Left hindlimb (tissue), 1 donor: ENCODE measurements at regions not wholly inside any gene's neighbourhood (a gene's known extent, or its start where the extent isn't known, plus 50 kb on each side); places are given as distances from the start of the nearest gene placed in this dataset.

Source experiments
- DNase-seq: peaks from one replicate; pipeline ENCODE4 v3.0.0-alpha.2; 2018

DNA sequence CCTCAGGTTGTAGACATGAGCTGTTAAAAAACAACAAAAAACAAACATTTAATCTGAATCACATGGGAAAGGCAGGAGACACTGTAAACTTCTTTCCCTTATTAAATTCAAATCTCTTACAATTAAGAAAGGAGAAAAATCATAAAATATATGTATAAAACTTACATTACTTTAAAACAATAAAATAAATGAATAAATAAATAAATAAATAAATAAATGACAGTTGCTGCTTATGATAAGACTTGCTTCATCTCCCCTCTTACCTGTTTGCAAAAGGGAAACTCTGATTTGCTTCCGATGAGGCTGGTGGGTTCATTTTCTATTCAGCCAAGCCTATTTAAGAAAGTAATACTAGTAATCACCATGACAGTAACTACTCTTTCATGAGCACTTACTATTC is 353.4 kb upstream of the TBL1XR1 start:
- no peak for DNase-seq

- no peak for DNase-seq
Observed at GRCh38 chr3:177551431-177551836, 354.2 kb upstream of the TBL1XR1 start.

DNA sequence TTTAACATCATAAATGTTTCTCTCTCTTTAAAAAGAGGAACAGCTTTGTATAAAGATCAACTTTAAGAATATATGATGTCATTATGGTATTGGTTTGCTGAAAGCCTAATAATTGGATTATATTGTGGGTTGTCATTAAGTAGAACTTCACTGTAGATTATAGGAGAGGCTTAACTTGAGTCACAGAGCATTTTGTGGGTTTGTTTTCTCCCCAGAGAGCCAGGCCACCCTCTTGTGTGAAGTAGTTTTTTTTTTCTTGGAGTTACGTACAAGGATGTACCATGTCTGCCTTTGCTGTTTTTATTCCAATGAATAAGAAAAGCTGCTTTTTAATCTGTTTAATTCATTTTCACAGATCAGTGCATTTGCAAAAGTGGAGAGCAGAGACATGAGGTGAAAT is 354.8 kb upstream of the TBL1XR1 start:
- no peak for DNase-seq

- DNase-seq = no peak
Observed at GRCh38 chr3:177553012-177553411, 355.7 kb upstream of the TBL1XR1 start.

DNA sequence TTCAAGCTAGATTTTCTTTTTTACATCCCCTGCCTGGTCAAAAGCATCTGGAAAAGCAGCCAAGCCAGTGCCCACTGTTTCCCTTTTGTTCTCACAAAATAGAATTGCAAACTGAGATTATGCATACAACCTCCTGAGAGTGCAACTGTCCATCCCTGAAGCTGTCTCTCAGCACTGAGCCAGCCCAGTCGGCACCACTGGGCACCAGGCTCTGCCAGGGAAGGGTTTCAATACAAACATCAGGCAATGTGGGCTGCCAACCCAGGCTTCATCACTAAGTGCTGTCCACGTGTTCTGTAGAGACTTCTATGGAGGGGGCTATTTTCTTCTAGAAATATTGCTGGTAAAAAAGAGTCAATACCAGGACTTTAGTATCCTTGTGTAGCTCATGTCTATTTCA is 356.3 kb upstream of the TBL1XR1 start:
- no peak for DNase-seq

DNA sequence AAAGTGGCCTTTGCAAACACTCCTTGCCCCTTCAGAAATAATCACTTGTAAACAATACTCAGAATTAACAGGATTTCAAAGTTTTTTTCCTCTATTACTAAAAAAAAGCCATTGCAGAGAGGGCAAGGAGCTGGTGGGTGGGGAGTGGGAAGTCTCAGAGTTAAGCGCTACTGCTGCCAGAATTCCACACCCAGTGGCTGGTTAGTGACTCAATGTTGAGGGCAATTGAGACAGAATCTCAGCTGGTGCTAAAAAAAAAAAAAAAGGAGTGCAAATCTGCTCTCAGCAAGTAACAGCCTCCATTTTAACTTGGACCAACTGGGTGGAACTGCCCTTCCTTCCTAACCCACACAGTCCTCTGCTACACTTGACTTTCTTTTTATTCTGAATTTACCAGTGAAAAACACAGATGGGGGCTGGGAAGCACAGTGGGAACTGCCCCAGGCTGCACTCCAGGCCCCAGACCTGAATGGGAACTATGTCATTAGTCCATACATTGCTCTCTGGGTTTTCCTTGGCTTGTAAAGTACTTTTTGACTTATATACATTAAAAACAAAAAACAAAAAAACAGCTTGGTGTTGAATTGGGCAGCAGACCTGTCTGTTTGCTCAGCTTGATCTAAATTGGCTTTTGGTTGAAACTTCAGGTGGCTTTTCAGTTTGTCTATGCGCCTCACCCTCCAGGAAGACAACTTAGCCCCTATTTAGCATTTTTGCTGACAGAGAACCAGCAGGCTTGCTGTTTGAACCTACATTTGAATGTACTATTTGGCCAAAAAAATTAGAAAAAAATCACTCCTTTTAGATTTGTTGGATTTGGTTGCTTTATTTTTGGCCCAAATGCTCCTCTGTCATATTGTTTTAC is 357.8 kb upstream of the TBL1XR1 start:
- no peak for DNase-seq

- no peak for DNase-seq
Observed at GRCh38 chr3:177557548-177557947, 360.3 kb upstream of the TBL1XR1 start.

GRCh38 chr3:177561365-177561764 is 364.1 kb upstream of the TBL1XR1 start:
- DNase-seq = no peak

- DNase-seq = no peak
Observed at GRCh38 chr3:177561769-177562392, 364.6 kb upstream of the TBL1XR1 start.

DNA sequence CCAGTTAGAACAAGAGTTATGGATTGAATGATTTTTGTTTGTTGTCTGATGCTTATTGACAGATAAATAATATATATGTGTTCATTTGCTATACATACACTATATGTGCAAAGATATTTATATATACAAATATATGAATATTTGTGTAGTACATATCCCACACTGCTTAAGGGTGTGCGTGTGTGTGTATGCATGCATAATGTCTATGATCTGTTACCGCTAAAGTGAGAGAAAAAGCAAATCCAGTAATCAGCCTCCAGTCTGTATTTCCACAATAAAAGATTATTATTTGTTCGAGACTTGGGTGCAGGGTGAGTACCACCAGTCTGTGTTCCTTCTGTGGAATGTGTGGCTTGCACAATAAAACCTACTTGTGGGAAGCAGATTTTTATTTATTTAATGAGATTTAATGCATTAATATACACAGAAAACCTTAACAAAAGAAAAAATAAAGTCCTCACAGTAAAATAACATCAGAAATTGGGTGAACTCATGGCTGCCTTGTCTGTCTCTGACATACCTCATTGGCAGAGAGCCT is 366.0 kb upstream of the TBL1XR1 start:
- no peak for DNase-seq

DNA sequence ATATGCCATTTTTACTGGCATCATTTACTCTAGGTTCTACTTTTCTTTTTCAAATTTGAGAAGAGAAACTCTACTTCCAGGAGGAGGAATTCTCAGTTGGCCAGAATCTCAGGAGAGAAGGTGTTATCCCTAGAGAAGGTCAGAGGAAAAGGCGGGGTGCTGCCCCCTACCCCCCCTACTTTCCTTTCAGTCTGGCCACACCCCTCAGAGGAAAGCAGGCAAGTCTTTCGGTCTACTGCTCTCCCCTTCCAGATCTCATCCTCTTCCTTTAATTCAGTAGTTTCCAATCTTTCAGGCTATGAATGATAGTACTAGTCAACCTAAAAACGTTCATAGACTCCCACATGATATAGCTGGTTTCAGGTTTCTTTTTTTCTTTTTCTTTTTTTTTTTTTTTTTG is 366.5 kb upstream of the TBL1XR1 start:
- no peak for DNase-seq

- DNase-seq = no peak
Observed at GRCh38 chr3:177565981-177566380, 368.7 kb upstream of the TBL1XR1 start.

- DNase-seq = no peak
Observed at GRCh38 chr3:177567833-177568232, 370.6 kb upstream of the TBL1XR1 start.

GRCh38 chr3:177569193-177569592 is 371.9 kb upstream of the TBL1XR1 start:
- DNase-seq = no peak

GRCh38 chr3:177569875-177570657 is 372.8 kb upstream of the TBL1XR1 start:
- DNase-seq = no peak

DNA sequence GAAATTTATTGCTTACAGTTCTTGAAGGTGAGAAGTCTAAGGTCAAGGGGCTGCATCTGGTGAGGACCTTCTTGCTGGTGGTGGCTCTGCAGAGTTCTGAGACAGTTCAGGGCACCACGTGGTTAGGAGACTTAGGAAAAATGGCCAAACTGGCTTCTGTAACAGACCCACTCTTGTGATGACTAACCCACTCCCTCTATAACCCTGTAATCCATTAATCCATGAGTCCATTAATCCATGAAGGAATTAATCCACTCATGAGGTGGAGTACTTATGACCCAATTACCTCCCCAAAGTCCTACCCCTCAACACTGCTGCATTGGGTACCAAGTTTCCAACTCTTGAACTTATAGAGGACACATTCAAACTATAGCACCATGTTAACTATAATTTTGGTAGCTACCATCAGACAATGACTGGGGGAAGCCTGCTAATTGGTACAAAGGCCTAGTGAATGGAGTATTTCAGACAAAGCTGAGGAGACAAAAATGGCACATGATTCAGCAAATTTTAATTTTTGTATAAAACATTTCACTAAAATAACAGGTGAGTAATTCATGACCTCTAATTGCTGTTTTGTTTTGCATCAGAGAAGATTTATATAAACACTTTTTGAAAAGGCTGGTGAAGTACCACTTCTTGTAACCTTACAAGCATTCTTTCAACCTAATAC is 374.1 kb upstream of the TBL1XR1 start:
- no peak for DNase-seq

DNA sequence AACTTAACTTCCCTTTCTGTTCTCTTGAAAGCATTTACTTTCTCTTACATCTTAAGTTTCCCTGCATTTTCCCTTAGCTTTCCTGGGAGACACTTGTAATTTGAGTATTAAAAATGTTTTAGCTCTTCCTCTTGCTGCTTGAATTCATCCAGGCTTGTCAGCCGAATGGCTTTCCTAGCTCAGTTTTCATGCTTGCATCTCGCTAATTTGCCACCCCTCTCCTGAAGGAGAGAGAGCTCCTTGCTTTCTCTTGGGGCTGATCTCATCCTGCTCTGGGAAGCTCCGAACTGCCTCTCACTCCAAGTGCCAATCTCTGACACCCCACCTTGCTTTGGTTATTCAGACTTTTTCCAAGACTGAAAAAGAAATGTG is 374.6 kb upstream of the TBL1XR1 start:
- DNase-seq = no peak

DNA sequence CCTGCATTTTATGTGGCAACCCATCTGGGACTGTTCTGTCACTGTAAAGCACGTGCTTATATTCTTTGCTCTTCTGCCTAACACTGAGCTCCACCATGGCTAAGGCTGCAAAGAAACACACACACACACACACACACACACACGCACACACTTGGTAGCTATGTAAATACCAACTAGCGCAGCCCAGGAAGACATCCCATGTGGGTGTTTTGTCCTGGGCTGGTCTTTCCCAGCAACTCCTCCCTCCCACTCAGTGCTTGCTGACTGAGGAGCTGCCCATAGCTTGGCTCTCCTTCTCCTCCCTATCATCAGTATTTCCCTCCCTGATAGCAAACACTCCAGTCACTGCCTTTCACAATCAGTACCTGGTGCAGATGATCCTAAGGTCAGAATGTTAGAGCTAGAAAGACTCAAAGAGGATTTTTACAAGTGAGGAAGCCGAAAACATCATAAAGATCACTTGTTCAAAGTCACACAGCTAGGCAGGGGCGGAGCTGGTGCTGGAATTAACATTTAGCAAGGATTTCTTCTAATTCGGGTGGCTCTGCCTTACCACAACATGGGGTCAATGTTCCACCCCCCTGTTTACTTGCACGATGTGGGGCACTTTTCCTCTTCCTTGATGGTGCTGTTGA is 377.1 kb upstream of the TBL1XR1 start:
- peak; percentile 63 for DNase-seq

DNA sequence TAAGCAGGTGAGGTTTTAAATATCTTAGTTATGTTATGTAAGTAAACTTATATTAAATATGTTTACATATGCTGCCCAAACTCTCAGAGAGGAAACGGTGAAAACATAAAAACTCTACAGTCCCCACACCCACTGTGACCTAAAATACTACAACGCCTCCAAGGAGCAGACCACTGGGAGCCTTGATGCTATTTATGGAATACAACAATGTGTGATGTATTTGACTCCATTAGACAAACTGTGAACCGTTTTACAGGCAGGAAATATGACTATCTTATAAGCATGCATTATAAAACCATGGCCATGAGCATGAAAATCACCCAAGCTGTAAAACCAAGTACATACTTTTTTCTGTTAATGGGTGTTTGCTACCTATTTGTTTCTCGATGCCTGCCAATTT is 379.5 kb upstream of the TBL1XR1 start:
- DNase-seq = no peak

GRCh38 chr3:177578488-177578887 is 381.2 kb upstream of the TBL1XR1 start:
- no peak for DNase-seq

DNA sequence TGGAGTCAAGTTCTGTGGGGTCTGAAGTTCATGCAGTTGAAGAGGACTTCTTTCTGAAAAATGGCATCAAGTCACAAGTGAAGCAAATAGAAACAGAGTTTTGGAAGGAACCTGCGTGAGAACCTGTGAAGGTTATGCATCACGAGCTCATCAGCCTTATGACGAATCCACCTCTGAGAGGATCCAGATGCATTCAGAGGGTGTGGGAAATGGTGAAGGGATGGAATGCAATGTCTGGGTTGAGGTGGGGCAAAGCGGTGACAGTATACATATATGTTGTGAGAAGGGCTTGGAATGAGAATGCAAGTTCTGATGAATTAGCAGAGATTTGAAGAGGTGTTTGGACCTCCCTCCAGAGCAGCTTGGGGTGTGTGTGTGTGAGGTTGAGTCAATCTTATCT is 382.1 kb upstream of the TBL1XR1 start:
- DNase-seq = no peak

- DNase-seq = no peak
Observed at GRCh38 chr3:177580437-177580836, 383.2 kb upstream of the TBL1XR1 start.
